ENCODE measurements at regions not wholly inside any gene's neighbourhood (a gene's known extent, or its start where the extent isn't known, plus 50 kb on each side); places are given as distances from the start of the nearest gene placed in this dataset.

DNA sequence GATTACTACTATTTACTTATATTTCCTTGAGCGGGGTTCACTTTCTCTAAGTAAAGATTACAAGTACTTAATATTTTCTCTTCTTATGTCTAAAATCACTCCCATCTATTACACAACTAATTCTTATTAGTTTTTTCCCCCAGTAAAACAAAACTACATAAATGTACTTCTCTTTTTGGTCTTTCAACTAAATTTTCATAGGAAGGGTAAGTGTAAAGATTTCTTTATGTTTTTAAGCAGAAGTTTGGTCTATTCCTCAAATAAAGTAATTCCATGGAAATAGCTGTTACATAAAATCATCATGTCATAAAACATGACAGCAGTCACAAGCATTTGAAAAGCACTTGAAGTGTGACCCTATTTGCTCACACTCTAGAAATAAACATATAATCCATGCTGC is 249.0 kb downstream of the ZEB2 start:
- TF ChIP-seq POLR2AphosphoS5 (IDR thresholded peaks at IDR 0.05; ENCODE audit: low read depth, low read length) (no peak), POLR2A (IDR thresholded peaks at IDR 0.05; ENCODE audit: low read depth, low read length) (no peak), TAF1 (IDR thresholded peaks at IDR 0.05; ENCODE audit: borderline replicate concordance, low read depth, low read length) (no peak)
